Activated B cell treated with CpG ODN at 0.5 μM for 24 hours (primary cell): ENCODE measurements at regions not wholly inside any gene's neighbourhood (a gene's known extent, or its start where the extent isn't known, plus 50 kb on each side); places are given as distances from the start of the nearest gene placed in this dataset.
"Not testable (repeated sequence)": the region's sequence is repeated elsewhere in the genome, so short reads cannot be mapped to it uniquely, and the experiment has no call there.

ENCODE experiments used
- ATAC-seq: fragments of 200-7000 bp; cut with Tn5 transposase; one replicate; pipeline ENCODE4 v1.10.0; 2021; ENCODE audit warnings: low read depth, mild to moderate bottlenecking, moderate library complexity
- CTCF ChIA-PET: fragments of 350-600 bp; sonication (Branson Sonifier 250); formaldehyde crosslinking; loops from one replicate; lab custom pipeline; 2021; ENCODE audit warnings: antibody characterized with exemption; lab: Charles Lee
- POLR2A ChIA-PET: fragments of 350-600 bp; sonication (Branson Sonifier 250); formaldehyde crosslinking; loops from one replicate; lab custom pipeline; 2021; ENCODE audit warnings: antibody characterized with exemption; lab: Charles Lee
- DNase-seq: peaks from one replicate; pipeline ENCODE4 v3.0.0; 2022
- H3K27ac Mint-ChIP-seq: one replicate; pipeline ENCODE4 v1.8.0; 2020; ENCODE audit warnings: mixed read lengths
- H3K27me3 Mint-ChIP-seq: one replicate; pipeline ENCODE4 v1.8.0; 2021; ENCODE audit warnings: mixed read lengths
- H3K36me3 Mint-ChIP-seq: one replicate; pipeline ENCODE4 v1.8.0; 2021; ENCODE audit warnings: low read depth, mixed read lengths
- H3K4me1 Mint-ChIP-seq: one replicate; pipeline ENCODE4 v1.8.0; 2021; ENCODE audit warnings: mixed read lengths
- H3K4me3 Mint-ChIP-seq: one replicate; pipeline ENCODE4 v1.8.0; 2020; ENCODE audit warnings: mild to moderate bottlenecking, mixed read lengths
- H3K9me3 Mint-ChIP-seq: one replicate; pipeline ENCODE4 v1.8.0; 2020; ENCODE audit warnings: mixed read lengths
- intact Hi-C: fragments of 100-400 bp; cut with micrococcal nuclease; formaldehyde crosslinking; loops from one replicate; pipeline ENCODE4 v1.15.1; 2024
- TF ChIP-seq, protein P1 (sequence below): fragments of 200-600 bp; IDR thresholded peaks from one replicate; pipeline ENCODE4 v1.8.0; 2022; ENCODE audit warnings: antibody characterized with exemption, mild to moderate bottlenecking

DNA sequence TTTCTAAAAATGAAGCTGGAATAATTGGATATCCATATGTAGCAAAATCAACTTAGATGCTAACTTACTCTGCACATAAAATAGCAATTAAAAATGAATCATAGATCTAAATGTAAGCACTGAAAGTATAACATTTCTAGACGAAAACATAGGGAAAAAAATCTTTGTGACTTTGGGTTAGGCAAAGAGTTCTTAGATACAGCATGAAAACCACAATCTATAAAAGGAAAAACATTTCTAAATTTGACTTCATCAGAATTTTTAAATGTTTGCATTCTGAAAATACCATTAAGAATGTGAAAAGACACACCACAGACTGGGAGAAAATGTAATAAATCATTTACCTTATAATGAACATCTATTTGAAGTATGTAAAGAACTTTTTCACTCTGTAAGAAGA, 128.8 kb downstream of the APIP start:
- Mint-ChIP-seq H3K4me1 (no peaks in the 10 kb centered on the region), H3K36me3 (no peaks in the 10 kb centered on the region), H3K4me3 (no peak overlapping the region), H3K27me3 (peaks cover 4% of the 10 kb centered on the region), H3K27ac (no peak overlapping the region), H3K9me3 (no peaks in the 10 kb centered on the region)
- ChIA-PET POLR2A (no interaction called here), CTCF (no interaction called here)
- intact Hi-C loops: no loop called here
- TF ChIP-seq, protein P1, sequence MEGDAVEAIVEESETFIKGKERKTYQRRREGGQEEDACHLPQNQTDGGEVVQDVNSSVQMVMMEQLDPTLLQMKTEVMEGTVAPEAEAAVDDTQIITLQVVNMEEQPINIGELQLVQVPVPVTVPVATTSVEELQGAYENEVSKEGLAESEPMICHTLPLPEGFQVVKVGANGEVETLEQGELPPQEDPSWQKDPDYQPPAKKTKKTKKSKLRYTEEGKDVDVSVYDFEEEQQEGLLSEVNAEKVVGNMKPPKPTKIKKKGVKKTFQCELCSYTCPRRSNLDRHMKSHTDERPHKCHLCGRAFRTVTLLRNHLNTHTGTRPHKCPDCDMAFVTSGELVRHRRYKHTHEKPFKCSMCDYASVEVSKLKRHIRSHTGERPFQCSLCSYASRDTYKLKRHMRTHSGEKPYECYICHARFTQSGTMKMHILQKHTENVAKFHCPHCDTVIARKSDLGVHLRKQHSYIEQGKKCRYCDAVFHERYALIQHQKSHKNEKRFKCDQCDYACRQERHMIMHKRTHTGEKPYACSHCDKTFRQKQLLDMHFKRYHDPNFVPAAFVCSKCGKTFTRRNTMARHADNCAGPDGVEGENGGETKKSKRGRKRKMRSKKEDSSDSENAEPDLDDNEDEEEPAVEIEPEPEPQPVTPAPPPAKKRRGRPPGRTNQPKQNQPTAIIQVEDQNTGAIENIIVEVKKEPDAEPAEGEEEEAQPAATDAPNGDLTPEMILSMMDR: no peak
- DNase-seq: no peak
- ATAC-seq: no peak

DNA sequence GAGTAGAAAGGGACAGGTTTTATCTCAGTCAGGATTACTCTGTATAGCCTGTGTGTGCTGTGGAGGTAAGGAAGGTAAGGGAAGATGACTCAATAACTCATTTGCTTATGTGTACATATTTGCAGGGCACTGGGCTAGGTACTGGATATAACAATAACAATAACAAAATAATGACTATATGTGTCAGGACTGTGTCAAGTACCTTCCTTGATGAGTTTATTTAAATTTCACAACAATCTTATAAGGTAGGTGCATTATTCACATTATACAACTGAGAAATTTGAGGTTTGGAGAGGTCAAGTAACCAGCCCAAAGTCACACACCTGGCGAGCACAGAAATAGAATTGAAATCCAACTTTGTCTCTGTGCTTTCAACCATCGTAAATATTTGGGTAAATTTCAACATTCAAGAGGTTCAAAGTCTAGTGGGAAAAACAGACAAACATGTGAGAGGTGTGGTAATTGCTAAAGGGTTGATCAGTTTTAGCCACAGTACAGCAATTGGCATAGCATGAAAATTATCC, 131.8 kb downstream of the APIP start:
- TF ChIP-seq, protein P1: no peak
- CTCF ChIA-PET: no interaction called here
- POLR2A ChIA-PET: no interaction called here
- Mint-ChIP-seq H3K27me3 (peaks cover 12% of the 10 kb centered on the region), H3K36me3 (no peaks in the 10 kb centered on the region), H3K9me3 (no peaks in the 10 kb centered on the region), H3K4me3 (no peak overlapping the region), H3K4me1 (no peaks in the 10 kb centered on the region), H3K27ac (no peak overlapping the region)
- ATAC-seq (no peak), DNase-seq (no peak)
- intact Hi-C loops: no loop called here

DNA sequence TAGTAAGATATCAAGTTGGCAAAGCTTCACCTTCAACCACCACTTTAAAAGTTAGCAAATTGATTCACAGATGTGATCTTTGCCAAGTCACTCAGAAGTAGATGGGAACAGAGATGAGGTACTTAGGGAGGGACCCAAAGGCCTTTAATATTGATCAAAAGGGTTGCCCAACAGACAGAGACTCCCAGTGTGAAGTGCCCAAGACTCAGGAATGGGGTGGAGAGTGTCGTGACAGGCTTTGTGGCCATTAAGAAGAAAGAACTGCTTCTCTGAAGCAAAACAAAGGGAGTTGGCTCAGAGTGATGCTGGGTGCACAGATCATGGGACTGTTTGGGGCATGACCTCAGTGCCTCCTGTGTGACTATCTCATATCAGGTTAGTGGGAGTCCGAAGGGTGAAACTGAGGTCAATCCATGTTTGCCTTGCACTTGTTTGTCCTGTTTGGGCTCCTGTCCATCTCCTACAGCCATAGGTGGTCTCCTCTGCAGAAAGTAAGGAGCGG, 132.3 kb downstream of the APIP start:
- Mint-ChIP-seq H3K27ac (no peak overlapping the region), H3K36me3 (no peaks in the 10 kb centered on the region), H3K27me3 (peaks cover 14% of the 10 kb centered on the region), H3K4me1 (no peaks in the 10 kb centered on the region), H3K9me3 (no peaks in the 10 kb centered on the region), H3K4me3 (no peak overlapping the region)
- intact Hi-C loops: no loop called here
- POLR2A ChIA-PET: no interaction called here
- TF ChIP-seq, protein P1: no peak
- no peak for ATAC-seq
- CTCF ChIA-PET: no interaction called here
- DNase-seq: no peak

DNA sequence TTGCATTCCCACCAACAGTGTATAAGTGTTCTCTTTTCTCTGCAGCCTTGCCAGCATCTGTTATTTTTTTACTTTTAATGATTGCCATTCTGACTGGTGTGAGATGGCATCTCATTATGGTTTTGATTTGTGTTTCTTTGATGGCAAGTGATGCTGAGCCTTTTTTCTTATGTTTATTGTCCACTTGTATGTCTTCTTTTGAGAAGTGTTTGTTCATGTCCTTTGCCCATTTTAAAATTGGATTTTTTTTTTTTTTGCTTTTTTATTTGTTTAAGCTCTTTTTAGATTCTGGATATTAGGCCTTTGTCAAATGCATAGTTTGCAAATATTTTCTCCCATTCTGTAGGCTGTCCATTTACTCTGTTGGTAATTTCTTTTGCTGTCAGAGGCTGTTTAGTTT, 134.4 kb downstream of the APIP start:
- H3K36me3 Mint-ChIP-seq, intact Hi-C loops, H3K27ac Mint-ChIP-seq, H3K4me3 Mint-ChIP-seq, DNase-seq, H3K9me3 Mint-ChIP-seq, ATAC-seq, H3K4me1 Mint-ChIP-seq, POLR2A ChIA-PET, CTCF ChIA-PET: not testable (repeated sequence)
- peaks cover 14% of the 10 kb centered on the region for H3K27me3 Mint-ChIP-seq

DNA sequence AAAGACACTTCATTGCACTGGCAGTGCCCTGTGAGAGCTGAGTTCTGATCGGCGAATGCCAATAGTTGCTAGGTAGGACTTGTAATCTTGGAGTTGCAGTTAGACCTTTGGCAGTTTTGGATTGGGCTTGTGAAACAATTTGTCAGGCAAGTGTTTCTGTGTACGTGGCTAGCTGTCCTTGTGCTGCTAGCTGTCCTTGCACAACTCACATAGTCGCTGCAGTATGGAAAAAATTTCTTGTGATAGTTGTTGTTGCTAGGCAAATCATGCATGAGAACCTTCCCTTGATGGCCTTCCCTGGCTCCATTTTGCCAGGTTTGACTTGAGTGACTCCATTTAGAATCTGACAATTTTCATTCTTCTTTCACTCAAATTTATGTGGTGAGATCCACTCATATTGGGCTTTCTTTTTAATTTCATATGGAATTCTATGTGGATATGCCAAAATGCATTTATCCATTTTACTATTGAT, 140.7 kb downstream of the APIP start:
- POLR2A ChIA-PET: no interaction called here
- H3K36me3 Mint-ChIP-seq: no peaks in the 10 kb centered on the region
- no peak for ATAC-seq

More for the DNA sequence above, 140.7 kb downstream of the APIP start:
- DNase-seq: no peak
- Mint-ChIP-seq H3K4me1 (no peaks in the 10 kb centered on the region), H3K9me3 (peaks cover 12% of the 10 kb centered on the region), H3K4me3 (no peak overlapping the region), H3K27me3 (peaks cover 17% of the 10 kb centered on the region), H3K27ac (no peak overlapping the region)
- TF ChIP-seq, protein P1: no peak
- CTCF ChIA-PET: no interaction called here
- intact Hi-C loops: no loop called here
